DLD1 (cell line): ENCODE measurements at regions not wholly inside any gene's neighbourhood (a gene's known extent, or its start where the extent isn't known, plus 50 kb on each side); places are given as distances from the start of the nearest gene placed in this dataset.

ENCODE experiments used
- in situ Hi-C: cut with HindIII; loops from 2 replicates; pipeline ENCODE4 v1.10.0; 2017; ENCODE audit warnings: low sequenced_read_pairs

DNA sequence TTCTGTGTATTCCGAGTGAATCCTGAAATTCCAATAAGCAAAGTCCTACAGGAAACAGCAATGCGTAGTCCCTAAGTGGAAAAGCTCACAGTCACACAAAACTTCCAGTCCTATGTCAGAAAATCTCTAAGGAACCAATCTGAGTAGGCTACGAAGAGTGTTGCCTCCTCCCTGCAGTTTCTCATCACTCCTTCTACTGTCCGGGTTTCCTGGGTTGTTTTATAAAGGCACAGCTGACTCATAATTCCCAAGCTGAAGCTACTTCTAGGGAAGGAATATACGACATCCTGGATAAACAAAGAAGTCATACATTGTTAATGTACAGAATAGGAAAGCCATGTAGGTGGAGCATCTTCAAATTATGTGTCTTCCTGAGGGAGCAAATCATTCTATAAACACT is 65.7 kb upstream of the RGMA start:
- in situ Hi-C loops = loop anchor here (10.0 kb wide), 1 partner anchor 190 kb away; no protein-coding TSS in a partner anchor

- in situ Hi-C loops = loop anchor here (10.0 kb wide), 1 partner anchor 192 kb away; no protein-coding TSS in a partner anchor
Measured at GRCh38 chr15:93152951-93153350, 63.9 kb upstream of the RGMA start.

- in situ Hi-C loops = loop anchor here (10.0 kb wide), 1 partner anchor 192 kb away; no protein-coding TSS in a partner anchor
Measured at GRCh38 chr15:93152360-93152759, 63.3 kb upstream of the RGMA start.

DNA sequence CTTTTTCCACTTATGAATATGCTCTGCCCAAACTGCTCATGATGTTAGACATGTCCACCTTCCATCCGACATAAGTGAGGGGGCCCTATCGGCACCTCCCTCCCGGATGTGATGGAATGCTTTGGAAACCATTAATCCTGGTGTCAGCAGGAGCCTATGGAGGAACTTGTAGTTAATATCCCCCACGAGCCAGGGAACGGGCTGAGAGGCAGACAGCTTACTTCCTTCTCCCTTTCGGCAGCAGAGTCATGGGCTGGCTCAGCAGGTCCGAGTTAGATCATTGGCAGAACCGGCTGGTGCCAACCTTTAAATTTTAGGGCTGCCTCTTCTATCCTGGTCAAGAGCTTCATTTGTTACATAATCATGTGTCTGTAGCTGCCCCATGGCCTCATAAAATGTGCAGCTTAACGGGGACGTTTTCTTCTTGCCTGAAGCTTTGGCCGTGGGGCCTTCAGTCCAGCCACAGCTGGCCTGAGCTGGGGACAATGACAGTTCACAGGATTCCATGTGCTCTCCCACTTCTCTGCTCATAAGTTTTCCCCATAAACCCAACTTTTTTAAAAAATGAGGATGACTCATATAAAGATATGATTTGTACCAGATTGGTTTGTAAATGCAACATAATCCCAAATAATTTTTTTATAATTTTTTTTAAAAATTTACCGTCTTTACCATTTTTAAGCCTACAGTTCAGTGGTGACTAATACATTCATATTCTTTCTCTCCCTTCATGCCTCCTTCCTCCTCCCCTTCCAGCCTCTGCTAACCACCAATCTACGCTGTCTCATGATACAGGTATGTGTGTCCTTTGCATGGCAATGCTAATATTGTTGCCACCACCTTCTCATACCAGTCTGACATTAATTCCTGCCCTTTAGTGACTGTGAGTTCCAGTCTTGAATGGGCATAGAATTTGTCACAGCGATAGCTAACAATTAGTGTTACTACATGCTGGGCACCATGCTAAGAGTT is 62.2 kb upstream of the RGMA start:
- in situ Hi-C loops = loop anchor here (10.0 kb wide), 1 partner anchor 194 kb away; no protein-coding TSS in a partner anchor

- in situ Hi-C loops = no loop called here
Measured at GRCh38 chr15:93146601-93147000, 57.6 kb upstream of the RGMA start.

- in situ Hi-C loops = no loop called here
Measured at GRCh38 chr15:93146196-93146595, 57.2 kb upstream of the RGMA start.

DNA sequence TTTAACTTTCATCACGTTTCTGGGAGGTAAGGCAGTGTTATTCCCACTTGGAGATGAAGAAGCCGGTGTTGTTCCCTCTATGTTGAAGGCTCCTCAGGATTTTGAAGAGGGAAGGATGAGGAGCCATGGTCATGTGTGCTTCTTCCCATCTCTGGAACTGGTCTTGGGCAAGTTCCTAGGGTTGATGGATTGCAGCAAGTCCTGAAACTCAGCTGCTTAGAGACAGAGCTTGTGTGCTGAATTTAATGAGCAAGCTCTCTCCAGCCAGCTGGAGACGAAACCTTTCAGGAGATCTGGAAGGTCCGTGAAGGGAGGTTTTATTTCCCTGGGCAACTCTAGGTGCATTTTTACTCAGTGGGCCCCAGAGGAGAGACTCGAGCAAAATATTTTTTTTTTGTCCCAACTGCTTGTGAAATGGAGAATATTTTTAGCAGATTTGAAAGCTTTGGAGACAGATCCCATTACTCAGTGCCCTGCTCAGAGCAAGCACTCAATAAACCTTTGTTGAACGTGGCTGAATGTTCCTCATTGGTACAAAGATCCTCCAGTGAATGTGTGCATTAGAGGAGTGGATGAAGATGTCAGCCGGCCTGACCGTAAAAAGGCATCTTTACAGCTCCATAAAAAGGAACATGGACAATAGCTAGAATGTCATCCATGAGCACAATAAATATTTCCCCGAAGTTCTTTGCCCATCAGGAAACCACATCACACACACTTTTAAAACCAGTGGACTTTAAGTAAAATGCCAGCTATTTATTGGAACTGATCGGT is 55.6 kb upstream of the RGMA start:
- in situ Hi-C loops = no loop called here

- in situ Hi-C loops = no loop called here
Measured at GRCh38 chr15:93143186-93143585, 54.2 kb upstream of the RGMA start.

DNA sequence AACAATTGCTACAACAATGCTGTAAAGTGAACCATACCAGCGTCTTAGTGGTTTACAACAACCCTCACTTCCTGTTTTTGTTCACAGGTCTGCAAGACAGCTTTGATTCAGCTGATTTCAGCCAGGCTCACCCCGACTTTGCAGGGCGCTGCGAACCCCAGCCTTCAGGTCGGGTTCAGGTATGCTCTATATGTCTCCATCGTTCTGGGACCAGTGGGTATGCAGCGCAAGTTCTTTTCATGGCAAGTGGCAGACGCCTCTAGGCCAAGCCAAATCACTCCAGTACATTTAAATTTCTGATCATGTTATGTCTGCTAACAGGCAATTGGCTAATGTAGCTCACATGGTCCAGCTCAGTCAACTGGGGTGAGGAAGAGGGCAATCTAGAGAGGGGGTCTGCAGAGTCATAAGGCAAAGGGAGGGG is 52.4 kb upstream of the RGMA start:
- in situ Hi-C loops = no loop called here

GRCh38 chr15:93139436-93139835 is 50.4 kb upstream of the RGMA start:
- in situ Hi-C loops = no loop called here

- in situ Hi-C loops = no loop called here
Measured at GRCh38 chr15:93138681-93139250, 49.8 kb upstream of the RGMA start.
